ENCODE measurements at regions not wholly inside any gene's neighbourhood (a gene's known extent, or its start where the extent isn't known, plus 50 kb on each side); places are given as distances from the start of the nearest gene placed in this dataset.

GRCh38 chr6:19613678-19614077 lies 223.5 kb upstream of the ID4 start:
- Histone ChIP-seq H3K4me3 (ENCODE audit: extremely low read depth in 1 of 4, insufficient read depth in 2 of 4, low read depth in 3 of 4, low read length in 4 of 4) (no peak overlapping the region), H4K91ac (replicated peaks; ENCODE audit: insufficient read length, low read length) (no peak overlapping the region), H3K79me2 (ENCODE audit: control insufficient read depth in 1 of 2, insufficient read depth in 2 of 2, low read length in 2 of 2) (no peaks in the 10 kb centered on the region), H2BK15ac (ENCODE audit: low read length) (0 out of 2 replicates have a peak overlapping the region, but pooled peaks have one; percentile 46), H3K18ac (ENCODE audit: extremely low read depth, low read length) (no peak overlapping the region), H3K14ac (ENCODE audit: insufficient read length) (no peak overlapping the region), H2AK5ac (ENCODE audit: low read depth, low read length) (no peak overlapping the region), H3K23ac (ENCODE audit: insufficient read length) (no peak overlapping the region), H2BK12ac (ENCODE audit: low read depth, low read length) (no peak overlapping the region), H3K79me1 (ENCODE audit: low read depth, low read length) (no peaks in the 10 kb centered on the region), H3K23me2 (ENCODE audit: low read depth, low read length) (no peaks in the 10 kb centered on the region), H3K4ac (replicated peaks; ENCODE audit: insufficient read length, low read depth, low read length) (no peak overlapping the region), H2BK120ac (replicated peaks; ENCODE audit: low read depth, low read length) (no peak overlapping the region), H3K4me2 (ENCODE audit: insufficient read depth in 1 of 2, low read depth in 2 of 2, low read length in 2 of 2) (no peak overlapping the region), H4K20me1 (replicated peaks in 1 of 2; ENCODE audit: control insufficient read depth in 1 of 2, insufficient read depth in 2 of 2, low read length in 2 of 2) (no peaks in the 10 kb centered on the region), H4K8ac (ENCODE audit: extremely low read depth, insufficient read depth, low read length) (no peak overlapping the region), H3K9ac (replicated peaks in 1 of 4; ENCODE audit: extremely low read depth in 1 of 4, low read depth in 3 of 4, low read length in 3 of 4) (no peak overlapping the region), H3K56ac (replicated peaks; ENCODE audit: insufficient read length, low read depth, low read length) (no peak overlapping the region), H2BK20ac (ENCODE audit: low read length) (no peak overlapping the region), H3K36me3 (ENCODE audit: control insufficient read depth in 2 of 4, insufficient read depth in 4 of 4, low read length in 3 of 4) (no peaks in the 10 kb centered on the region), H3K9me3 (ENCODE audit: insufficient read depth in 2 of 2, low read depth in 1 of 2, low read length in 1 of 2) (no peaks in the 10 kb centered on the region), H3K27me3 (replicated peaks in 1 of 4; ENCODE audit: control insufficient read depth in 3 of 4, extremely low read depth in 1 of 4, insufficient read depth in 3 of 4, low read length in 3 of 4) (no peaks in the 10 kb centered on the region), H2AFZ (ENCODE audit: low read length) (no peak overlapping the region), H2BK5ac (ENCODE audit: low read depth, low read length) (no peak overlapping the region), H3K27ac (ENCODE audit: low read depth, low read length) (no peak overlapping the region), H4K5ac (ENCODE audit: insufficient read length, low read depth, low read length) (no peak overlapping the region), H3K4me1 (replicated peaks in 1 of 4; ENCODE audit: control insufficient read depth in 3 of 4, insufficient read depth in 4 of 4, low read length in 3 of 4) (no peaks in the 10 kb centered on the region)
- 96% methylated on average over 5 of the region's 5 CpGs; no CpG with 5 or more reads in 1 of the 2 experiments for WGBS, 2 experiments (ENCODE audit: extremely low coverage in 1 of 2, insufficient coverage in 1 of 2, insufficient read length in 1 of 2, insufficient replicate concordance in 2 of 2, low coverage in 1 of 2, low lambda C conversion rate in 2 of 2, missing lambda C conversion rate in 1 of 2)
- FAIRE-seq (no peak), DNase-seq (ENCODE audit: low read depth in 1 of 2, low spot score in 2 of 2) (no peak)
- ChIA-PET CTCF (ENCODE audit: partially characterized antibody) (interaction anchor here (0.6 to 1.7 kb wide), 12 partner anchors 10 to 444 kb away, joined by 3 to 9 read pairs (median 3); no protein-coding TSS in a partner anchor), POLR2A (ENCODE audit: partially characterized antibody) (no interaction called here)
- TF ChIP-seq TEAD4 (IDR thresholded peaks at IDR 0.05; ENCODE audit: low read depth, low read length) (no peak), CTCF (IDR thresholded peaks at IDR 0.05; ENCODE audit: control extremely low read depth in 1 of 3, insufficient read depth in 1 of 3, low read depth in 1 of 3, low read length in 3 of 3) (peak; percentile 34 to 53 (median 46); a peak in 3 of 4 replicates), RAD21 (IDR thresholded peaks at IDR 0.05 in 1 of 2, conservative IDR thresholded peaks at IDR 0.05 in 1 of 2; ENCODE audit: low read depth in 2 of 2, low read length in 2 of 2) (peak; percentile 35 to 56)

All from H1 (cell line).